ELR (cell line): ENCODE measurements at regions not wholly inside any gene's neighbourhood (a gene's known extent, or its start where the extent isn't known, plus 50 kb on each side); places are given as distances from the start of the nearest gene placed in this dataset.

Experiments used
- DNase-seq: peaks from one replicate; pipeline ENCODE4 v3.0.0-alpha.2; 2015; ENCODE audit warnings: low read depth

GRCh38 chr3:28738425-28738824 lies 389.8 kb upstream of the AZI2 start:
- no peak for DNase-seq

GRCh38 chr3:28739647-28740046 lies 391.0 kb upstream of the AZI2 start:
- DNase-seq, result no peak

DNA sequence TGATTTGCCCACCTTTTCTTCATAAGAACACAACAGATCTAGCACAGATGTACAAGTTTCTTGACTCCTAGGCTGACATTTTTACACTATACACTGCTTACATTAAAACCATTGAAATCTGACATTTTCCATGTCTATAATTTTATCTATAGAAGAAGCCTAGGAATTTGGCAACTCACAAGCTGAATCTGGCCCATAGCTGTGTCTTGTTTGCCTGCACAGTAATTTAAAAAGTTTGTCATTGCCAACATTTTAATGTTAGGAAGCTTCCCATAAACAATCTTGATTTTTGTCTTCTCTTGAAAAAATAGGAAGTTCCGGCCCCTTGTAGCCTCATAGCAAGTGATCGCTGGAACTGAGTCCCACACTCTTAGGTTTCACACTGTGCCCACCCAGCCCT lies 394.6 kb upstream of the AZI2 start:
- DNase-seq, result no peak

DNA sequence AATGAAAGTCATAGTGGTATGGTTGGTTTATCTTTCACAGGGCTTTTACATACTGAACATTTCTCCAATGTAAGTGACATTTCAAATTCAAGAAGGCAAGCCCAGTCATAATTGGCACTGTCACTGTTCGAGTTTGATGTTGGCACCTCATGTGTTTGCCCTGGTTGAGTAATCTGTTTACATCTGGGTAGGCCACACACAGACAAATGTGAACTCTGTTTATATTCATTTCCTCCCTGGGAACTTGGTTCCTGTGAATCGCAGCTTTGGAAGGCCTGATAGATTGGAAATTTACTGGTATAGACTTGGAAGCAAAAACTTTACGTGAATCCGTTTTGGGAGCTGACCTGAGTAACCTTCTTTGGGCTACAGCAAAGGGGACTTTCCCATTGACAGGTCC lies 395.2 kb upstream of the AZI2 start:
- DNase-seq, result peak; percentile 3

- DNase-seq, result peak; percentile 28
These were observed 396.8 kb upstream of the AZI2 start for GRCh38 chr3:28745436-28745835.

DNA sequence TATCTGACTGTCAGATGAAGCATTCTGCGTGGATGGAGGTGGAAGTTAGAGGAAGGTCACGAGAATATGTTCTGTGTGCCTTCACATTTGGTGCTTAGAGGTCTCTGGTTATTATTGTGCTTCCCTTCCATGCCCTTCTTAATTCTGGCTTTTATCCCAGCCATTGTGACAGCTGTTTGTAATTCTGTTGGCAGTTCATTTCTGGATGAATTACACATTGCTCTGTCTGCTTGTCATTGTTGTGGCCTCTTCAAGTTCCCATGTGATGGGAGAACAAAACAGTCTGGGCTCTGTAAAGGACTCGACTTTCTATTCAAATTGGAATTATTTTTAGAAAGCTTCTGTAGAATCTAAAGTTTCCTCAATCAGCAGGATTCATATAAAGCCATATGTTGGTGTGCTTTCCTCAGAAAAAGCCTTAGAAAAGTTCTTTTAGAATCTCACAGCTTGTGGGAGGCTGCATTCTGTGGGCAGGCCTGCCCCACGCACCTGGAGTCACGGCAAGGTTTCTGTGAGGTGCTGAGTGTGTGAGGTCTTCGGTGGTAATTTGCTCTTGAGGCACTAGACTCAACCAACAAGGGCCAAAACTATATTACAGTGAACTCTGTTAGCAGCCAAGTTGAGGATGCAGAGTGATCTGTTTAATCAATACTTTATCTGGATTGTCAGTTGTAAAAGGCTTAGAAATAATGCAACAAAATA lies 397.4 kb upstream of the AZI2 start:
- no peak for DNase-seq

DNA sequence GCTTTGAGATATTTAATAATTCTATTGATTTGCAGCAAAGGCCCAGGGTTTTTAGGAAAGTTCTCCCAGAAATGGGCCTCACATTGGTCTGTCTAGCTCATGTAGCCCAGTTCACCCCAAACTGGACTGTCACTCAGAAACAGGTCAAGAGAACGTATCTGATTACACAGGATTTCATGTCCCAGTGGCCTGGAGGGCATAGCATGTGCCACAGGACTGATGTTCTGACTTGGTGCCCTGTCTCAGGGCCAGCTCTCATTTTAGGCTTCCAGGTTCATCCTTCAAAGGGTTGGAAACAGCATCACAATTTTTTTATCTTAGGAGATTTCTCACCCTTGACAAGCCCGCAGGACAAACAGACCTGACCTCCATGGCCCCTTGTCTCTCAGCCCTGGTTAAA lies 398.4 kb upstream of the AZI2 start:
- DNase-seq, result no peak

GRCh38 chr3:28751864-28752263 lies 403.2 kb upstream of the AZI2 start:
- no peak for DNase-seq

- no peak for DNase-seq
These were observed 403.7 kb upstream of the AZI2 start for GRCh38 chr3:28752290-28752689.

DNA sequence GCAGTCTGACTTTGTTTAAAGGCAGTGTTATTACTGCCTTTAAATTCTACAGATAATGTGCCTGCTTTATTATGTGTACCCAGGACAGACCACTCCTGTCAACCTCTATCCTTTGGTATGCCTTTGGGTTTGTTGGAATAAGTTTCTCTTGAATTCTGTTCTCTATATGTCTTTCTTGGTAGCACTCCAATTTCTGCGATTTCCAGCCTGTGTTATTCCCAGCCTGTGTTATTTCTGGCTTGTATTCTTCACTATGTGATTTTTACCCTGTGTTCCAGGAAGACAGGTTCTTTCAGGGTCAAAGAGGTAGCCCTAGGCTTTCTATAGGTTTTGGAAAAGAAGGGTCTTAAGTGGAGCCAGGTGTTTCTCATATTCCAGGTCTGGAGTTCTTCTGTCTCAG lies 407.4 kb upstream of the AZI2 start:
- DNase-seq, result no peak

GRCh38 chr3:28758115-28758514 lies 409.5 kb upstream of the AZI2 start:
- DNase-seq, result no peak

DNA sequence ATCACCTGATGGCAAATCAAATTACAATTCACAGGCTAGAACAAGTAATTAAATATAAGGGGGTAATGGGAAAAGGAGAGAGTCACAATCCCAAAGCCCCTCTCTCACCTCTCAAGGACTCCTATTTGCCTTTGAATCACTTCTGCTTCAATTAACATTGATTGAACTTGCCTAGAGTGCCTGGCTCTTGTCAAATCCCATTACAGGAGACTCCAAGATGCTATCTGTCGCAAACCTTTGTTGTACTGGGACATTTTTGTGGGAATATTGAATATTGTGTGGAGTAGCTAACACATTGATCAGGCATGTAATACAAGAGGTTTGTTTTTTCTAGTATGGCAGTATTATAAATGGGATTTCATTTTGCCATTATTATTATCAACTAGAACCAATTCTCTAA lies 412.8 kb upstream of the AZI2 start:
- DNase-seq, result no peak

- DNase-seq, result no peak
These were observed 416.6 kb upstream of the AZI2 start for GRCh38 chr3:28765194-28765593.

DNA sequence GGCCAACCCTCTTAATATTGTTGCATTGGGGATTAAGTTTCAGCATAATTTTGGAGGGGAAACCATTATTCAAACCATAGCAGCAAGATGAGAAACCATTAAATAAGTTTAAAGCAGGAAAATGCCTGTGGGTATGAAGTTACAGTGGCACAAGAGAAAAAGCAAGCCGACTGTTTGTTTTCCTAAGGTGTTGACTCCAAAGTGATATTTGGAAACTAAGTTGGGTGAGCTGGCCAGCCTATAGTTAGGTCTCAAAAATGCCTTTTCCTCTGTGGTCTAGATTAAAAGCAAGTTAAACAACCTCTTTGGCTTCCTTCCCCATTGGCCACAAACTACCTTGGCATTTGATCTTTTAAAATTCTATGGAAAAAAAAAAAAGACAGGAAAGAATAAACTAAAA lies 419.8 kb upstream of the AZI2 start:
- DNase-seq, result no peak

- DNase-seq, result no peak
These were observed 429.3 kb upstream of the AZI2 start for GRCh38 chr3:28777806-28778475.

DNA sequence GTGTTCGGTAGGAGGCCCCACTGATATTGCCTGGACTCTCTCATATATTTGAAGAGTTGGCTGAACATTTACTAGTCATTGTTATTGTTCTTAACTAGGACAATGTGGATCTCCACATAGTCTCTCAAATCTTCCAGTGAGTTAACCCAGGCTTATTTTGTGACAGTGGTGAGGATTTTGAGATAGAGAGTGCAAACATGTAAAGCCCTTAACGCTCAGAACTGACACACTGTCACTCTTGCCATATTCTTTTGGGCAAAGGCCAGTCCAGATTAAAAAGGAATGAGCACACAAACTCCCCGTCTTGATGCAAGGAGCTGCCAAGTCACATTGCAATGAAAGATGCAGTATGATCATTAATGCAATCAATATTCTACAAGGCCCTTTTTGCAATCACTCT lies 431.9 kb upstream of the AZI2 start:
- DNase-seq, result no peak

DNA sequence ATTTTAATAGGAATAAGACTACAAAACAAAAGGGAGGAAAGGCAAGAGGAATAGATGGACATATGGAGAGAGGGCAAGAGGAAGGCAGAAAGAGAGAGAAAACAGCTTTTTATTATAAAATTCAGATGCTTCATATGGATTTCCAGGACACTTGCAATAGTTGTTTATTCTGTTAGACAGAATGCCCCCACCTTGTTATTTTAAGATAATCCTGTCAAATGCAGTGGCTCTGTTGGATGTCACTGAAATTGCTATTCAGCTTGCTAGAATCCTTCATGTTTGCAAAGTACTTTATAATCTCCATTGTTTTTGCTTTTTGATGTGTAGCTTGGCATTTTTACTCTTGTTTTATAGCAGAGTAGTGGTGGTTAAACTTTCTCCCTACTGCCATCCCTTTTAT lies 432.4 kb upstream of the AZI2 start:
- no peak for DNase-seq

DNA sequence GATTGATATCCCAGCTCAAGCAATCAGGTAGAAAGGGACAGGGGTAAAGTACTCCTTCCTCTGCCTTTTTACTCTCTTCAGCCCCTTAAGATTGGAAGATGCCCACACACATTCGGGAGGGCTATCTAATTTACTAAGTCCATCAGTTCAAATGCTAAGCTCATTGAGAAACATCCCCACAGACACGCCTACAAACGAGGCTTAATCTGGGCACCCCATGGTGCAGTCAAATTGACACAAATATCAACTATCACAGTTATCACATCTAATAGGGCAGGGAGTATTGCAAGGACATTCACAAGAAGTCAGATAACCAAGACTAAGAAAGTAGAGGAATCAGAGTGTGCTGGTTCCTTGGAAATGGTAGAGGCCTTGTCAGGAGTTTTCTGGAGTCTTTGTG lies 437.8 kb upstream of the AZI2 start:
- DNase-seq, result no peak

DNA sequence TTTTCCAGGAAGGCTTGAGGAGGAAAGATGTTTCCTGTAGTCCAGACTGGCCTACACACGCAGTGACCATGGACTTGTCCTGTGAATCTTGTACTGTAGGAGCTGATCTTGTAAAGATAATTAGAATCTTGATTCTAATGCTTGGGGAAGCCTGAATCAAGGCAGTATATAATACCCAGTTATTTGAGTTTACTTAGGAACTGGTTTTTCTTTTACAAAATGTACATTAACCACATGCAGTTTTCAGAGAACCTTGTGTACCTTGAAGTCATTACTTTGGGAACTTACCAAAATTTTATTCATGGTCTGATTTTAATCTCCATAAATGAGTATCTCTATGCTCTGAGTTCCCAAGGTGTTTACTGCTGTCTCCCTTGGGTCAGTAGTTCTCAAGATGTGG lies 439.9 kb upstream of the AZI2 start:
- DNase-seq, result no peak

- peak; percentile 3 for DNase-seq
These were observed 443.2 kb upstream of the AZI2 start for GRCh38 chr3:28791713-28792255.

- no peak for DNase-seq
These were observed 444.0 kb upstream of the AZI2 start for GRCh38 chr3:28792604-28793003.

DNA sequence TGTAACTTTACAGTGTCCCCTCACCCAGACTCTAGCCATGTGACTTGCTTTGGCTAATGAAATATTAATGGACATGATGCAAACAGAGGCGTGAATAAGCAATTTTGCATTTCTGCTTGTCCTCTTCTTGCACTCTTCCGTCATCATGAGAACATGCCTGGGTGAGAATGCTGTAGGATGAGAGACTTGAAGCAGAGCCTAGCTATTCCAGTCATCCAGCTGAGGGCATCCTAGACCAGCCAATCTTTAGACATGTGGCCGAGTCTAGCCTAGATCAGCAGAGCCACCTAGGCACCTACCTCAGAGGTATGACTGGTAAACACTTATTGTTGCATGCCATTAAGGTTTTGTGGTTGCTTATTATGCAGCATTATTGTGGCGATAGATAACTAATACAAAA lies 450.5 kb upstream of the AZI2 start:
- peak; percentile 4 for DNase-seq

- no peak for DNase-seq
These were observed 451.6 kb upstream of the AZI2 start for GRCh38 chr3:28800203-28800602.

- no peak for DNase-seq
These were observed 459.4 kb upstream of the AZI2 start for GRCh38 chr3:28808068-28808467.
